ENCODE measurements at regions not wholly inside any gene's neighbourhood (a gene's known extent, or its start where the extent isn't known, plus 50 kb on each side); places are given as distances from the start of the nearest gene placed in this dataset.
"Not testable (repeated sequence)": the region's sequence is repeated elsewhere in the genome, so short reads cannot be mapped to it uniquely, and the experiment has no call there.

DNA sequence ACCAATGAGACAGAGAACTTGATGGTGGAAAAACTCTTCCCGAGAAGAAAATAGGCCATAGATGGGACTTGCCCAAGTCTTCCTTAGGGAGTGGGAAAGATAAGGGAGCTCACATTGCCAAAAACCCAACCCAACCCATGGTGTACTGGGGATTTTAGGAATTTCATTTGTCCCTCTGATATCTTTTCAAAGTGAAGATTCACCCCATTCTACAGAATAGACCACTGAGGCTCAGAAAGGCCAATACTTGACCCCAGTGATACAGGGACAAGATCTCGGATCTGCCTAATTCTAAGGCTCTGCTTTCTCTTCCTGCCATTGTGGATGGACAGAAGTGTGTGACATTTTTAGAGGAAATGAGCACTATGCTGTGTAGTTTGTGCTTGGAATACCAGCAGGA lies 159.0 kb downstream of the MYCN start:
- H3K9ac ChIP-seq, result no peak overlapping the region
- H3K9me3 ChIP-seq (ENCODE audit: control insufficient read depth, low read length), result no peaks in the 10 kb centered on the region
- no peak overlapping the region for H3K4me2 ChIP-seq (ENCODE audit: low read length)
- no peak overlapping the region for H2AFZ ChIP-seq
- TF ChIP-seq, protein P1, sequence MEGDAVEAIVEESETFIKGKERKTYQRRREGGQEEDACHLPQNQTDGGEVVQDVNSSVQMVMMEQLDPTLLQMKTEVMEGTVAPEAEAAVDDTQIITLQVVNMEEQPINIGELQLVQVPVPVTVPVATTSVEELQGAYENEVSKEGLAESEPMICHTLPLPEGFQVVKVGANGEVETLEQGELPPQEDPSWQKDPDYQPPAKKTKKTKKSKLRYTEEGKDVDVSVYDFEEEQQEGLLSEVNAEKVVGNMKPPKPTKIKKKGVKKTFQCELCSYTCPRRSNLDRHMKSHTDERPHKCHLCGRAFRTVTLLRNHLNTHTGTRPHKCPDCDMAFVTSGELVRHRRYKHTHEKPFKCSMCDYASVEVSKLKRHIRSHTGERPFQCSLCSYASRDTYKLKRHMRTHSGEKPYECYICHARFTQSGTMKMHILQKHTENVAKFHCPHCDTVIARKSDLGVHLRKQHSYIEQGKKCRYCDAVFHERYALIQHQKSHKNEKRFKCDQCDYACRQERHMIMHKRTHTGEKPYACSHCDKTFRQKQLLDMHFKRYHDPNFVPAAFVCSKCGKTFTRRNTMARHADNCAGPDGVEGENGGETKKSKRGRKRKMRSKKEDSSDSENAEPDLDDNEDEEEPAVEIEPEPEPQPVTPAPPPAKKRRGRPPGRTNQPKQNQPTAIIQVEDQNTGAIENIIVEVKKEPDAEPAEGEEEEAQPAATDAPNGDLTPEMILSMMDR (IDR thresholded peaks at IDR 0.05), result no peak
- H3K27me3 ChIP-seq (ENCODE audit: control insufficient read depth, insufficient read depth, low read length), result no peaks in the 10 kb centered on the region
- H3K4me1 ChIP-seq, result no peaks in the 10 kb centered on the region
- H3K4me3 ChIP-seq (ENCODE audit: low read depth, low read length), result no peak overlapping the region
- no peaks in the 10 kb centered on the region for H3K79me2 ChIP-seq
- H3K36me3 ChIP-seq (ENCODE audit: control insufficient read depth, insufficient read depth, low read length), result no peaks in the 10 kb centered on the region
- H3K27ac ChIP-seq, result no peak overlapping the region

DNA sequence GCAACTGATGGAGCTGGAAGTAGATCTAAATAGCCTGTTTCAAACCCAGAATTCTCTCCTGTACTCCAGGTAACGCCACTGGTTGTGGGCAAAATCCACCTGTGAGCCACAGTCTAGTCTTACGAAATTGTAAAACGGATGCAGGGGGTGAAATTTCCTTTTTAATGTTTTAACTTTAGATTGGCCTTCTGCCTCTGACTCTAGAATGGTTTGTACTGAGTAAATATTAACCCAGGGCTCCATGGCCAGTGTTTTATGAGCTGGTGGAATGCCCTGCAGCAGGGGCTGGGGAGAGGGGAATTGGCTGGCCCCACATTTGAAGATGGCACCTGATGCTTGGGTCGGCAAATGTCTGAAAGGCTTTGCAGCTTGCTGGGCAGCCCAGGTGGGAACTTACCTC lies 156.6 kb downstream of the MYCN start:
- Histone ChIP-seq H3K27me3 (ENCODE audit: control insufficient read depth, insufficient read depth, low read length) (no peaks in the 10 kb centered on the region), H2AFZ (no peak overlapping the region), H3K4me2 (ENCODE audit: low read length) (no peak overlapping the region), H3K9me3 (ENCODE audit: control insufficient read depth, low read length) (no peaks in the 10 kb centered on the region), H3K4me1 (no peaks in the 10 kb centered on the region), H3K79me2 (no peaks in the 10 kb centered on the region), H3K27ac (no peak overlapping the region), H3K4me3 (ENCODE audit: low read depth, low read length) (no peak overlapping the region), H3K9ac (no peak overlapping the region), H3K36me3 (ENCODE audit: control insufficient read depth, insufficient read depth, low read length) (no peaks in the 10 kb centered on the region)
- TF ChIP-seq, protein P1 (IDR thresholded peaks at IDR 0.05), result no peak

- not testable (repeated sequence) for H3K27ac ChIP-seq; H3K4me1 ChIP-seq; H3K9me3 ChIP-seq (ENCODE audit: control insufficient read depth, low read length); H3K79me2 ChIP-seq; H3K4me3 ChIP-seq (ENCODE audit: low read depth, low read length); H2AFZ ChIP-seq; H3K36me3 ChIP-seq (ENCODE audit: control insufficient read depth, insufficient read depth, low read length); H3K4me2 ChIP-seq (ENCODE audit: low read length); H3K9ac ChIP-seq; H3K27me3 ChIP-seq (ENCODE audit: control insufficient read depth, insufficient read depth, low read length)
Measured at GRCh38 chr2:16095483-16095882, 155.1 kb downstream of the MYCN start.

DNA sequence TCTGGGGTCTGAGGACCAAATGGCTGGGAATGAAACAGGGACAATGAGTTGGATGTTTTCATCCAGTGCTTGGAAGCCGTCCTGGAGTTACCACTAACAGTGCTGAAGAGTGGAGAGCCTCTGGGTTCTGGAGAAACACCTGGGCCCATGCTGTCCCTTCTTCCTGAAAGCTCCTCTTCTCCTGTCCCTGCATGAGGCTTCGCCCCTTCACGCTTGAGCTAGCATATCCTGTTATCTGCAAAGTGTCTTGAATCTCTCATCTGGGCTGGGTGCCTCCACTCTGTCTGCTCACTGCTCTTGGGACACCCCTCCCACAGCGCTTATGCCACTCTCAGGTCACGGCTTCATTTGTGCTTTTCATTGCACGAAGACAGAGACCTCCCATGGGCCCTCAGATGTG lies 154.5 kb downstream of the MYCN start:
- Histone ChIP-seq H3K36me3 (ENCODE audit: control insufficient read depth, insufficient read depth, low read length) (no peaks in the 10 kb centered on the region), H3K9ac (no peak overlapping the region), H3K9me3 (ENCODE audit: control insufficient read depth, low read length) (no peaks in the 10 kb centered on the region), H2AFZ (no peak overlapping the region), H3K4me3 (ENCODE audit: low read depth, low read length) (no peak overlapping the region), H3K27ac (no peak overlapping the region), H3K27me3 (ENCODE audit: control insufficient read depth, insufficient read depth, low read length) (no peaks in the 10 kb centered on the region), H3K4me2 (ENCODE audit: low read length) (no peak overlapping the region), H3K4me1 (no peaks in the 10 kb centered on the region), H3K79me2 (no peaks in the 10 kb centered on the region)
- TF ChIP-seq, protein P1 (IDR thresholded peaks at IDR 0.05), result no peak

GRCh38 chr2:16093639-16094529 lies 153.5 kb downstream of the MYCN start:
- no peaks in the 10 kb centered on the region for H3K27me3 ChIP-seq (ENCODE audit: control insufficient read depth, insufficient read depth, low read length)
- H3K4me3 ChIP-seq (ENCODE audit: low read depth, low read length), result no peak overlapping the region
- H3K4me2 ChIP-seq (ENCODE audit: low read length), result no peak overlapping the region
- no peaks in the 10 kb centered on the region for H3K9me3 ChIP-seq (ENCODE audit: control insufficient read depth, low read length)
- no peaks in the 10 kb centered on the region for H3K4me1 ChIP-seq
- H2AFZ ChIP-seq, result no peak overlapping the region
- H3K79me2 ChIP-seq, result no peaks in the 10 kb centered on the region
- no peak overlapping the region for H3K27ac ChIP-seq
- TF ChIP-seq, protein P1 (IDR thresholded peaks at IDR 0.05), result no peak
- no peaks in the 10 kb centered on the region for H3K36me3 ChIP-seq (ENCODE audit: control insufficient read depth, insufficient read depth, low read length)
- H3K9ac ChIP-seq, result no peak overlapping the region
